Activated CD4-positive, alpha-beta T cell treated with anti-CD3 and anti-CD28 coated beads, Interleukin-2, amount 10 ng/mL, durations not matched to agents 7 days and 5 days (primary cell): ENCODE measurements at regions not wholly inside any gene's neighbourhood (a gene's known extent, or its start where the extent isn't known, plus 50 kb on each side); places are given as distances from the start of the nearest gene placed in this dataset.

Source experiments
- CTCF ChIA-PET: fragments of 350-600 bp; sonication (Branson Sonifier 250); formaldehyde crosslinking; loops from one replicate; lab custom pipeline; 2021; ENCODE audit warnings: antibody characterized with exemption; lab: Charles Lee
- POLR2A ChIA-PET: fragments of 350-600 bp; sonication (Branson Sonifier 250); formaldehyde crosslinking; loops from one replicate; lab custom pipeline; 2021; ENCODE audit warnings: antibody characterized with exemption; lab: Charles Lee
- DNase-seq: peaks from one replicate; pipeline ENCODE4 v3.0.0-alpha.2; 2020
- H3K27ac Mint-ChIP-seq: one replicate; pipeline ENCODE4 v1.8.0; 2021; ENCODE audit warnings: mild to moderate bottlenecking, moderate library complexity, mixed read lengths
- H3K27me3 Mint-ChIP-seq: one replicate; pipeline ENCODE4 v1.8.0; 2021; ENCODE audit warnings: mixed read lengths
- H3K36me3 Mint-ChIP-seq: one replicate; pipeline ENCODE4 v1.8.0; 2021; ENCODE audit warnings: low read depth, mixed read lengths
- H3K4me1 Mint-ChIP-seq: one replicate; pipeline ENCODE4 v1.8.0; 2021; ENCODE audit warnings: mixed read lengths
- H3K4me3 Mint-ChIP-seq: one replicate; pipeline ENCODE4 v1.8.0; 2021; ENCODE audit warnings: mild to moderate bottlenecking, moderate library complexity, mixed read lengths
- H3K9me3 Mint-ChIP-seq: one replicate; pipeline ENCODE4 v1.8.0; 2021; ENCODE audit warnings: mixed read lengths

DNA sequence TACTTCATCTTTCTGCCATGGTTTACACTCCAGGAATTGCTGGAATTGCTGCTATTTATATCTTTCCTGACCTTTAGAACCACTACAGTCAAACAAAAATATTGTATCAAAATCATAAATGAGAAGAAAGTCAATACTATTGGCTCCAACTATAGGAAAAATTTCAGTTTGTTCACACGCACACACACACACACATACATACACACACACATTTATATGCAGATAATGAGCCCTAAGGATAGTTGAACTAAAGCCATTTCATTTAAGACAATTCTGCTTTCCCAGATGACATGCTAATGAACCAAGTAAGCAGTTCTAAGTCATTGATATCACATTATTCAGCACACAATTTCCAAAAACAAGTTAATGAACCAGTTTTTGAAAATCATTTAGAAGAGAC, 627.3 kb downstream of the PLOD2 start:
- no peaks in the 10 kb centered on the region for H3K36me3 Mint-ChIP-seq
- no peak for DNase-seq

DNA sequence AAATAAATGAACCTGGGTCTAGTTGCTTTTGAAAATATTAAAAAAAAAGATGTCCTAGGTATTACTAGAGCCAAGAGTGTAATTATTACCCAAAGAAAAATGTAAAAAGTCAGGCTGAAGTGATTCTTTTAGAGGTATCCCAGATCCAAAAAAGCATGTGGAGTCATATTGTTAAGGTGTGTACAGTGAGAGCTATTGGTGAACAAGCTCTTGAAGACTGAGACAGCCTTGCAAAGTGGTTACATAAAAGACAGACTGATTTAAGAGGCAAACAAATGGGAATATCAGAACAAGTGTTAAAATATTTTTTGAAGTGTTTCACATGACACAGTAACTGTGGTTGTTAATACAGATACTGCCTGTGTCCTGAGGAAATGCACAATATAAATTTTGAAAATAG, 624.5 kb downstream of the PLOD2 start:
- no peaks in the 10 kb centered on the region for H3K36me3 Mint-ChIP-seq
- no peak overlapping the region for H3K4me3 Mint-ChIP-seq
- H3K4me1 Mint-ChIP-seq = no peaks in the 10 kb centered on the region
- no peaks in the 10 kb centered on the region for H3K9me3 Mint-ChIP-seq
- POLR2A ChIA-PET = no interaction called here
- H3K27me3 Mint-ChIP-seq = no peaks in the 10 kb centered on the region
- no peak overlapping the region for H3K27ac Mint-ChIP-seq
- CTCF ChIA-PET = no interaction called here
- DNase-seq = no peak

More for the DNA sequence above, 627.3 kb downstream of the PLOD2 start:
- ChIA-PET CTCF (no interaction called here), POLR2A (no interaction called here)
- no peaks in the 10 kb centered on the region for H3K9me3 Mint-ChIP-seq
- no peaks in the 10 kb centered on the region for H3K4me1 Mint-ChIP-seq
- H3K4me3 Mint-ChIP-seq = no peak overlapping the region
- H3K27me3 Mint-ChIP-seq = no peaks in the 10 kb centered on the region
- H3K27ac Mint-ChIP-seq = no peak overlapping the region

DNA sequence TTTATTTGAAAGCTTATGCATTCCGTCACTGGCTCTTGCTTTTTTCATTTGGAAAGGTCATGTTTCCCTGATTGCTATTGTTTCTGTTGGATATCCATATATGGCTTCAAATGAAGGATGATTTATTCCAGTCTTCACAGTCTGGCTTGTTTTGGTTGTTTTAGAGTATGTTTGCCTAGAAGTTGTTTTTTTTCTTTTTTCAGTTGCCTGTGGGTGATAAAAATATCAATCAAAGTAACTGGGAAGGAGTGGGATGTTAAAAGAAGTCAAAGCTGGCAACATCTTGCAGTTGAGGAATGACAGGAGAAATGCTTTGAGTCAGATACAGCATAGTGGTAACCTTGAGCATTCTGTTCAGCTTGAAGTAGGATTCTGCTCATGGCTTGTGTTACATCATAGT, 610.5 kb downstream of the PLOD2 start:
- Mint-ChIP-seq H3K4me1 (no peaks in the 10 kb centered on the region), H3K36me3 (no peaks in the 10 kb centered on the region), H3K4me3 (no peak overlapping the region), H3K27me3 (no peaks in the 10 kb centered on the region), H3K27ac (no peak overlapping the region), H3K9me3 (peaks cover 8% of the 10 kb centered on the region)
- POLR2A ChIA-PET = no interaction called here
- CTCF ChIA-PET = no interaction called here
- DNase-seq = no peak

DNA sequence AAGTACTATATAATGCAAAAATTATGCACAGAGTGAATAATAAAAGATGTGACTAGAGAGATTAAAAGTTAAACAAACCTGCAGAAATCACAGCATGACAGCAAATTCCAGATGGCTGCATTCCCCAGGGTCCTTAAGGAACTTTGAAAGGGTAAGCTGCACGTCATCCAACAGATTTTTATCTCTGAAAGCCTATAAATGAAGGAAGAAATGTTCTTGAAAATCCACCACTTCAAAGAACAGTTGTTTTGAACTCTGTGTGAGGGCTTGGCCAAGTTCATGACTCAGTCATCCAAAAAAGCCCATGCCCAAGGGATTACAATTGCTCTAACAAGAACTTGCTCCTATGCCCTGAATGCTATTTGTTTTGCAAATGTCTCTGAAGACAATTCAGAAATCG, 603.6 kb downstream of the PLOD2 start:
- Mint-ChIP-seq H3K4me1 (no peaks in the 10 kb centered on the region), H3K27ac (no peak overlapping the region), H3K36me3 (no peaks in the 10 kb centered on the region), H3K27me3 (no peaks in the 10 kb centered on the region), H3K4me3 (no peak overlapping the region), H3K9me3 (peaks cover 7% of the 10 kb centered on the region)
- ChIA-PET CTCF (no interaction called here), POLR2A (no interaction called here)
- no peak for DNase-seq

DNA sequence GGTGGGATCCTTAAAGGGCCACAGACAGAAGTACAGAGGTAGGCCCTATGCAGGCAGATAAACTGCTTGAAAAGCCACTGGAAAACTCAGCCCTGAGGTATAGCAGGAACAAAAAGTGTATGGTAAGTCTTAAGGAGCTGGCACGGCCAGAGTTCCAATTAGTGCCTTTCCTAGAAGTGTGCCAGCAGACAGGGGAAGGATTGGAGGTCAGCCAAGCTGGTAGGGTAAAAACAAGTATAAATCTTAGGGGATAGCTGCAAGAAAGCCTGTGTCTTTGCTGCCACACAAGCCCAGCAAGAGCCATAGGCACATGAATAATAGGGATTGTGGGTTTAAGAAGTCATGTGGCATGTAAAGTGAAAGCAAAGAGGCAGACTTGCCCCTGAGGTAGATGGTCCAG, 582.5 kb downstream of the PLOD2 start:
- H3K9me3 Mint-ChIP-seq = peaks cover 2% of the 10 kb centered on the region
- no peak overlapping the region for H3K27ac Mint-ChIP-seq
- no peaks in the 10 kb centered on the region for H3K27me3 Mint-ChIP-seq
- no peak for DNase-seq
- H3K4me1 Mint-ChIP-seq = no peaks in the 10 kb centered on the region
- ChIA-PET POLR2A (no interaction called here), CTCF (no interaction called here)
- H3K4me3 Mint-ChIP-seq = no peak overlapping the region
- H3K36me3 Mint-ChIP-seq = no peaks in the 10 kb centered on the region

DNA sequence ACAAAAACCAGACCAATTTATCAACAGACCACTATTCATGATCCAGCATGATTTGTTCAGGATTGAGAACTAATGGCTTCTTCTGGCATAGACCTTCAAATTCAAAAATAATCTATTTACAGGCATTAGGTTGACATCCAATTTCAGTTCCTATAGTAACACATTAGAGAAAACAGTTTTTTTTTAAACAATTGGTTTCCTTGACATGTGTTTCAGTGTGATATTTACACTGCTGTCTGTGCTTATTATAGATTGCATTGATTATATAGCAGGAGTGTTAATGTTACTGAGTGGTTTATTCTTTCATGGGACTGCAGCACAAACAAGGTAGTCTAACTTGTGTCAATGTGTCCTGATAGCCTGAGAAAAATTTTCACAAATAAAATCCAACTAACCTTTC, 579.3 kb downstream of the PLOD2 start:
- H3K4me3 Mint-ChIP-seq = no peak overlapping the region
- ChIA-PET CTCF (no interaction called here), POLR2A (no interaction called here)
- no peak overlapping the region for H3K27ac Mint-ChIP-seq
- H3K36me3 Mint-ChIP-seq = no peaks in the 10 kb centered on the region
- peaks cover 2% of the 10 kb centered on the region for H3K9me3 Mint-ChIP-seq
- DNase-seq = no peak
- H3K4me1 Mint-ChIP-seq = no peaks in the 10 kb centered on the region
- H3K27me3 Mint-ChIP-seq = no peaks in the 10 kb centered on the region

DNA sequence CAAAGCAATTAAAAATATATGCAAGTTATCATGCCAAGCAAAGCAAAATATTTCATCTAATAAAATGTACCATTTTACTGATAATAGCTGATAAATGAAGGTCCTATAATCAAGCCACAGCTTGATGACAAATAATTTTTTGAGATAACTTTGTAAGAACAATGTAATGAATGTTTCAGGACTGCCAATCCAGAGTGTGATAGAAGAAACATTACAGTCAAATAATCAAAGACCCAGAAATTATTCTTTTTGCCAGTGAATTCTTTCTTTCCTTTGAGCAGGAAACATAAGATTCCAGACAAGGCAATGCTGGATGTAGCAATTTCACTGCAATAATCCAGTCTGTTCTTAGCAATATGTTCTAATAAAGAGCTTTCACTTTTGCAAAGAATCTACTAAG, 556.1 kb downstream of the PLOD2 start:
- Mint-ChIP-seq H3K4me1 (no peaks in the 10 kb centered on the region), H3K9me3 (no peaks in the 10 kb centered on the region), H3K4me3 (no peak overlapping the region), H3K27me3 (no peaks in the 10 kb centered on the region), H3K27ac (no peak overlapping the region), H3K36me3 (no peaks in the 10 kb centered on the region)
- POLR2A ChIA-PET = no interaction called here
- CTCF ChIA-PET = no interaction called here
- no peak for DNase-seq

DNA sequence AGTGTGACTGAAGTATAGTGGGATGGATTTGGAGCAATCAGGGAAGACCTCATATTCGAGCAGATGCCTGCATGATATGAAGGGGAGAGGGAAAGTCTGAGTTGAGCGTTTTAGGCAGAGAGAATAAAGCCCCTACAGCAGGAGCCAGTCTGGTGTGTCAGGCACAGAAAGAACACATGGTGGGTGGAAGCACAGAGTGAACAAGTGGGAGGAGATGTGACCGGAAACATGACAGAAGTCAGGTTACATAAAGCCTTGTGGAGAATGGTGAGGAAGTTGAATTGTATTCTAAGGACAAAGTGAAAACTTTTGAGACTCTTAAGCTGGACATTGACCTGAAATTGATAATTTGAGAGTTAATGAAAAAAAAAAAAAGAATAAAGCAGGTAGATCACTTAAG, 541.0 kb downstream of the PLOD2 start:
- Mint-ChIP-seq H3K27me3 (no peaks in the 10 kb centered on the region), H3K27ac (no peak overlapping the region), H3K4me3 (no peak overlapping the region), H3K9me3 (no peaks in the 10 kb centered on the region), H3K4me1 (no peaks in the 10 kb centered on the region), H3K36me3 (no peaks in the 10 kb centered on the region)
- POLR2A ChIA-PET = no interaction called here
- no peak for DNase-seq
- CTCF ChIA-PET = no interaction called here

DNA sequence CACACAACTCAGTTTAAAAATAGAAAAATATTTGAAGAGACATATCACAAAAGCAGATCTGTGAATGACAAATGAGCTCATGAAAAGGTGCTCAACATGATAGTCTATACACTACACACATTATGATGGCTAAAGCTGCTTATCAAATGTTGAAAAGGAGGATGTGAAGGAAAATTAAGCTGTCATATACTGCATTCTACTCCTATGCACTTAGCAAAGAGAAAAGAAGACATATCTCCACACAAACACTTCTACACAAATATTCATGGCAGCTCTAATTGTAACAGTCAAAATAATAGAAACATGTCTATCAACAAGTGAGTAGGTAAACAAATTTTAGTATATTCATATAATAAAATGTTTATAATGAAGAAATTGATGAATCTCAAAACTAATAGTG, 540.5 kb downstream of the PLOD2 start:
- no peaks in the 10 kb centered on the region for H3K4me1 Mint-ChIP-seq
- H3K27ac Mint-ChIP-seq = no peak overlapping the region
- CTCF ChIA-PET = no interaction called here
- H3K9me3 Mint-ChIP-seq = no peaks in the 10 kb centered on the region
- H3K4me3 Mint-ChIP-seq = no peak overlapping the region
- POLR2A ChIA-PET = no interaction called here
- H3K36me3 Mint-ChIP-seq = no peaks in the 10 kb centered on the region
- no peaks in the 10 kb centered on the region for H3K27me3 Mint-ChIP-seq
- DNase-seq = no peak

DNA sequence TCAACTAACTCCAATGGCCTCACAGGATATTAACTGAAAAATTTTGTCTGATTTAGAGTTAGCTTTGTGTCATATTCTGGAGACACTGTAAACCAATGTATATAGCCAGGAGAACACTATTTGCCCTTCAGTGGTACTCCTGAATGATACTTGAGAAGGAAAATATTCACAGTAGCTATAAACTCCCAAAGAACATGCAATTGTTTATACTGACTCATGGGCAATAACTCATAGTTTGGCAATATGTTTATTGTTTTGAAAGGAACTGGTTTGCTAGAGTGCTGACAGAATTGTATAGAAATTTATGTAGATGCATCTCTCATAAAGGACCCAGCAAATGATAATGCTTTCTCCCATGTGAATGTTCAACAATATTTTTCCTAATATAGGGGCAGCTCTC, 537.6 kb downstream of the PLOD2 start:
- Mint-ChIP-seq H3K27me3 (no peaks in the 10 kb centered on the region), H3K9me3 (no peaks in the 10 kb centered on the region), H3K36me3 (no peaks in the 10 kb centered on the region), H3K27ac (no peak overlapping the region), H3K4me1 (no peaks in the 10 kb centered on the region), H3K4me3 (no peak overlapping the region)
- ChIA-PET POLR2A (no interaction called here), CTCF (no interaction called here)
- no peak for DNase-seq

DNA sequence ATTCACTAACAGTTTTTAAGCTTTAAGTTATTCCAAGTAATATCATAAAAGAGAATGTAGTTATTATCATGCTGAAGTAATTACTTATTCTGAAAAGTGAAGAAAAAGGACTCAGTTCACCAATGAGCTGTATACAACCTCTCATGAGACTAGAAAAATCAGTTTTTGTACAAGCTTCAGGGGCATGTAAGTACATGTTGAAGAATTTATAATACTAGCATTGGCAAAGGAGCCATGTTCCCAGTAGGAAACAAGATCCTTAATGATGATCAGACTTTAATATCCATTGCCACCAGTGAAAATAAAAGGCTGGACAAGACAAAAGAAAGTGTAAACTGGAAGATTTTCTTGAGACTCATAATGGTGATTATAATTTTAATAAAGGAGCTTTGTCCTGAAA, 532.8 kb downstream of the PLOD2 start:
- H3K4me1 Mint-ChIP-seq = no peaks in the 10 kb centered on the region
- H3K4me3 Mint-ChIP-seq = no peak overlapping the region
- ChIA-PET POLR2A (no interaction called here), CTCF (no interaction called here)
- no peak overlapping the region for H3K27ac Mint-ChIP-seq
- DNase-seq = no peak
- H3K9me3 Mint-ChIP-seq = peaks cover 17% of the 10 kb centered on the region
- no peaks in the 10 kb centered on the region for H3K36me3 Mint-ChIP-seq
- H3K27me3 Mint-ChIP-seq = no peaks in the 10 kb centered on the region

DNA sequence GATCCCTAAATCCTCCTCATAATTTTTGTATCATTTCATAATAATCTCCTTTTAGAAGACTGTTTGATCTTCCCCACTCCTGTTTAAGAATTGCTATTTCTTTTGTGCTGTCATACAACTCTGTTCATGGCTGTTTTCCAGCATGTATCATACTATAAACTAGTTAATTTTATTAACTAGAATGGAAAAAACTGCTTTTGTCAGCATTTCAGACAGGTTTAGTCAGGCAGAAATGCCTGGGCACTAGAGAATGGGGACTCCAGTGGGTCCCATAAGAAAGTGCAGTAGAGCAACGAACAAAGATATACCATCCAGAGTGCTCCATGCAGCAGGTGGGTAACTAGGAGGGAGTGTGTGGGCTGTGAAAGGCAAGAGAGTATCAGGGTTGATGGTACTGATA, 523.9 kb downstream of the PLOD2 start:
- Mint-ChIP-seq H3K4me1 (no peaks in the 10 kb centered on the region), H3K27ac (no peak overlapping the region), H3K4me3 (no peak overlapping the region), H3K27me3 (no peaks in the 10 kb centered on the region), H3K9me3 (peaks cover 9% of the 10 kb centered on the region), H3K36me3 (no peaks in the 10 kb centered on the region)
- DNase-seq = no peak
- ChIA-PET CTCF (no interaction called here), POLR2A (no interaction called here)

DNA sequence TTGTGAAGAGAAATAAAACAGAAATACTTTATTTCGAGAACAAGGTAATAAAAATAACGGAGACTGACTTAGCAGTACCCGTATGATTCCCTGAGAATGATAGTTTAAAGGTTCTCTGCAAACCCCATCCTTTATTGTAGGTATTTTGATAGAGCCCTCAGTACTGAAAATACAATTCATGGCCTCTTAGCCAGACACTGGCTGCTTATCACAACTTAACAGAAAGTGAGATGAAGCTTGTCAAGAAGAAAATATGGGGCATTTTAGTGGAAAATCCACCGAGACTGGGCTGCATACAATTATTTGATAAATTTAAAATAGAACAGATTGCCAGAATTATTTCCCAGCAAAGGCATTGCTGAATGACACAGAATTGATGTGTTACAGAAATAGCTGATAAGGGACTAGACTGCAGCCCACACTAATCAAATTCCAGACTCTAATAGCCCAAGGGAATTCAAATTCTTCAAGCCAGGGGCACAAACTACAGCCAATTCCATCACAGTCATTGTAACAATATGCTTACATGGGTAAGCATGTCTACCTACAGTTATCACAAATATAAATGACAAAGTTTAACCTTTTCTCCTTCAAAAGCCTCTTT, 521.9 kb downstream of the PLOD2 start:
- H3K4me3 Mint-ChIP-seq = no peak overlapping the region
- no peaks in the 10 kb centered on the region for H3K27me3 Mint-ChIP-seq
- H3K9me3 Mint-ChIP-seq = no peaks in the 10 kb centered on the region
- H3K36me3 Mint-ChIP-seq = no peaks in the 10 kb centered on the region
- DNase-seq = no peak
- ChIA-PET CTCF (no interaction called here), POLR2A (no interaction called here)
- no peak overlapping the region for H3K27ac Mint-ChIP-seq
- no peaks in the 10 kb centered on the region for H3K4me1 Mint-ChIP-seq

DNA sequence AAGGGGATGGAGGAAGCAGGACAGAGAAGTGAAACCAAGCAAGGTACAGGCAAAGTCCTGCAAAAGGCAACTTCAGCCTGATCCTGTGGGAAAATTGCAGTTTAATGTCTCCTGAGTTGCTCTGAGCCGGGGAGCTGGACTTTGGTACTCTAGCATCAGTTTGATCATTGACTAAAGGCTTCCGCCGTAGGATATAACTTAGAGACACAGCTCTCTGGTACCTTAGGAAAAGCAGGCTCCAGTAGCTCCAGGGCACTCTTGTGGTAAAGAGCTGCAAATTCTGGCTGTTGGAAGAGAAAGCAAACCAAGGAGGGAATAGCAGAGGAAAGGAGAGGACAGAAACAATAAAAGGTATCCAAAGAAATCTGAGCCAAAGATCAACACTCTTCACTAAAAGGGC, 521.1 kb downstream of the PLOD2 start:
- no peak overlapping the region for H3K27ac Mint-ChIP-seq
- no peaks in the 10 kb centered on the region for H3K4me1 Mint-ChIP-seq
- H3K9me3 Mint-ChIP-seq = no peaks in the 10 kb centered on the region
- POLR2A ChIA-PET = no interaction called here
- no peak overlapping the region for H3K4me3 Mint-ChIP-seq
- DNase-seq = no peak
- CTCF ChIA-PET = no interaction called here
- H3K27me3 Mint-ChIP-seq = no peaks in the 10 kb centered on the region
- H3K36me3 Mint-ChIP-seq = no peaks in the 10 kb centered on the region
